ENCODE measurements at regions not wholly inside any gene's neighbourhood (a gene's known extent, or its start where the extent isn't known, plus 50 kb on each side); places are given as distances from the start of the nearest gene placed in this dataset.

DNA sequence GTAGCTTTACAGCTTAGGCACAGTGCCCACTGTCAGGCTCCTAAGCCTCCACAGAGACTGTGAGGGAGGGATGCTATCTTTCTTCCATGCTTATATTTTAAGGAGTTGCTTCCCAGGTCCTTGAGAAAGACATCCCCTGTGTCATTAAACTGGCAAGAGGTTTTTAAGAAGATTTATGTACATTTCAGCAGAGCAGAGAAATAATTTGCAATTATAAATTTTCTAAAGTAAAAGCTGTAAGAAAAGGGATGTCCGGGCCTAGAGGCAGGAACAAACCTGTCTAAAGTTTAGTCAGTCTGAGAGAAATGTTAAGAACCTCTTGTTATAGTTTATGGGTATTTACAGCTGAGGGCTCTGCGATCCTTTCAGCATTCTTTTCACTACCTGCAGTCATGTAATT, 716.1 kb downstream of the SLC16A7 start:
- H3K27ac ChIP-seq: no peak overlapping the region
- TF ChIP-seq CTCF (IDR thresholded peaks at IDR 0.05; ENCODE audit: low read depth, low read length, missing control alignments): no peak
- no peaks in the 10 kb centered on the region for H3K36me3 ChIP-seq (replicated peaks)
- no peaks in the 10 kb centered on the region for H3K27me3 ChIP-seq (replicated peaks)
- no peak for DNase-seq
- H3K4me3 ChIP-seq (ENCODE audit: low read depth, low read length): no peak overlapping the region
- in situ Hi-C loops (cut with HindIII; ENCODE audit: low pct_ligation_motif_present, low sequenced_read_pairs): no loop called here

DNA sequence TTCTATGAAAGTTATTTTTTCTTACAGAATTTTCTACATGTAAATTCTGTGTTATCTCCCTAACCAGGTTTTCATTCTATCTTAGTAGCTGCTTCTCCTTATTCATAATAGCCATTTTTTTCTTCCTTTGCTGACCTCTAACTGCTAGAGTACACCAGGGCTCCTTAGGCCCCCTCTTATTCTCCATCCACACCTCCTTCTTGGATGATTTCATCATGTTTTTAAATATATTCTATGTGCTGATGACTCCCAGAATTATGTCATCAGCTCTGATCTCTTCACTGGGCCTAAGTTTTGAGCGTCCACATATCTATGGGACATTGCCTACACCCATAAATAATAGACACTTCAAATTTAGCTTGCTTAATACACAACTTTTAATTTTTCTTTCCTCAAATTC, 721.5 kb downstream of the SLC16A7 start:
- TF ChIP-seq CTCF (IDR thresholded peaks at IDR 0.05; ENCODE audit: low read depth, low read length, missing control alignments): no peak
- Histone ChIP-seq H3K4me3 (ENCODE audit: low read depth, low read length) (no peak overlapping the region), H3K36me3 (replicated peaks) (no peaks in the 10 kb centered on the region), H3K27me3 (replicated peaks) (no peaks in the 10 kb centered on the region), H3K27ac (no peak overlapping the region)
- in situ Hi-C loops (cut with HindIII; ENCODE audit: low pct_ligation_motif_present, low sequenced_read_pairs): no loop called here
- DNase-seq: no peak

DNA sequence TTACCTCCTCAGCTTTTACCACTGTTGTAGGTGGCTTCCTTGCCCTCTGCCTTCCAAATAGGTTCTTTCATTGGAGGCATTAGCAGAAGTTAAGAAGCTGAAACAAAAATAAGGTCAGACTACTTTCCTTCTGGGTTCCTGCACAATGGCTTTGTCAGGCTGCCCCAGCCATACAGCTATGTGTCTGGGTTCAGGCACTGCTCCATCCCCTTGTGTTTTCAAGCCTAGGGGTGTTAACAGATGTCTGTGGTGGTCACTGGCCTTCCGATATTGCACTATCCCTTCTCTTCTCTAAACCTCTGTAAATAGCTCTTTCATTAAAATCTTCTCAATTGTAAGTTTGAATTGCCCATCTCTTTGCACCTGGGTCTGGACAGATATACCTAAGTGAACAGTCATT, 728.9 kb downstream of the SLC16A7 start:
- in situ Hi-C loops (cut with HindIII; ENCODE audit: low pct_ligation_motif_present, low sequenced_read_pairs): no loop called here
- Histone ChIP-seq H3K27me3 (replicated peaks) (no peaks in the 10 kb centered on the region), H3K27ac (no peak overlapping the region), H3K4me3 (ENCODE audit: low read depth, low read length) (no peak overlapping the region), H3K36me3 (replicated peaks) (no peaks in the 10 kb centered on the region)
- DNase-seq: no peak
- TF ChIP-seq CTCF (IDR thresholded peaks at IDR 0.05; ENCODE audit: low read depth, low read length, missing control alignments): no peak

GRCh38 chr12:60333461-60333860, 737.6 kb downstream of the SLC16A7 start:
- H3K4me3 ChIP-seq (ENCODE audit: low read depth, low read length): no peak overlapping the region
- no peak overlapping the region for H3K27ac ChIP-seq
- no peaks in the 10 kb centered on the region for H3K36me3 ChIP-seq (replicated peaks)
- no peak for TF ChIP-seq CTCF (IDR thresholded peaks at IDR 0.05; ENCODE audit: low read depth, low read length, missing control alignments)
- H3K27me3 ChIP-seq (replicated peaks): no peaks in the 10 kb centered on the region
- peak; percentile 39 for DNase-seq
- in situ Hi-C loops (cut with HindIII; ENCODE audit: low pct_ligation_motif_present, low sequenced_read_pairs): no loop called here

- in situ Hi-C loops (cut with HindIII; ENCODE audit: low pct_ligation_motif_present, low sequenced_read_pairs): no loop called here
- Histone ChIP-seq H3K36me3 (replicated peaks) (no peaks in the 10 kb centered on the region), H3K27me3 (replicated peaks) (no peaks in the 10 kb centered on the region), H3K4me3 (ENCODE audit: low read depth, low read length) (no peak overlapping the region), H3K27ac (peak overlapping the region; percentile 1)
- no peak for TF ChIP-seq CTCF (IDR thresholded peaks at IDR 0.05; ENCODE audit: low read depth, low read length, missing control alignments)
- DNase-seq: peak; percentile 21
These were observed 739.9 kb downstream of the SLC16A7 start for GRCh38 chr12:60335745-60336144.

GRCh38 chr12:60337839-60338549, 742.2 kb downstream of the SLC16A7 start:
- no peaks in the 10 kb centered on the region for H3K27me3 ChIP-seq (replicated peaks)
- no peak overlapping the region for H3K27ac ChIP-seq
- no peak overlapping the region for H3K4me3 ChIP-seq (ENCODE audit: low read depth, low read length)
- no peak for DNase-seq
- in situ Hi-C loops (cut with HindIII; ENCODE audit: low pct_ligation_motif_present, low sequenced_read_pairs): no loop called here
- no peaks in the 10 kb centered on the region for H3K36me3 ChIP-seq (replicated peaks)
- no peak for TF ChIP-seq CTCF (IDR thresholded peaks at IDR 0.05; ENCODE audit: low read depth, low read length, missing control alignments)

Measured in brain microvascular endothelial cell (primary cell).